22Rv1 (cell line): ENCODE measurements at regions not wholly inside any gene's neighbourhood (a gene's known extent, or its start where the extent isn't known, plus 50 kb on each side); places are given as distances from the start of the nearest gene placed in this dataset.

ENCODE experiments used
- ZFX ChIP-seq: fragments of 450-650 bp; IDR thresholded peaks from 2 replicates; pipeline ENCODE4 v1.6.1; 2017; ENCODE audit warnings: antibody characterized with exemption, borderline replicate concordance
- TF ChIP-seq, protein P1 (sequence below): fragments of 450-650 bp; IDR thresholded peaks from 2 replicates; pipeline ENCODE4 v1.5.1; 2017; ENCODE audit warnings: mild to moderate bottlenecking

DNA sequence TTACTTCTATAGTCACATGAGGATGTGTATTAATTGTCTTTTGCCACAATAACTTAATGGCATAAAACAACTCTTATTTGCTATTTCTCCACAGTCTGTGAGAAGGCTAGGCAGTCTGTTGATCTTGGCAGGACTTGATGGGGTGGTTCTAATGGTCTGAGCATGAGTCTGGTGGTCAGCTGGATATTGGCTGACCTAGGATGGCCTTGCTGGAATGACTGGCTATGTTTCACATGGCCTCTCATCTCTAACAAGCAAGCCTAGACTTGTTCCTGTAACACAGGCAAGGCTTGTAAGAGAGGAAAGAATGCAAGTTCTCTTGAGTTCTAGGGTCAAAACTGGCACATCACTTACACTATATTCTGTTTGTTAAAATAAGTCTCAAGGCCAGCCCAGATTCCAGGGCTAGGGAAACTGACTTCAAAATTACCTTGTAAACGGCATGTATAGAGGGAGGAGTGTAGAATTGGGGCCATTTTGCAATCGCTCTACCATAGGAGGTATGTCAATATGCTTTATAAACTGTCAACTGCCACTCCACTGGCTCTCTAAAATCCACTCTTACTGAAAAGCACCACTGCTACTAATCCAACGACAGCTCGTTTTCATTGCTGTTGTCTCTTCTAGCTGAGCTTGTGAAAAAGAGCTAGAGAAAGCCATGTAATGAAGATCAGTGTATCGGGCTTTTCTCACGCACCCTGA is 325.0 kb upstream of the PKDCC start:
- TF ChIP-seq, protein P1, sequence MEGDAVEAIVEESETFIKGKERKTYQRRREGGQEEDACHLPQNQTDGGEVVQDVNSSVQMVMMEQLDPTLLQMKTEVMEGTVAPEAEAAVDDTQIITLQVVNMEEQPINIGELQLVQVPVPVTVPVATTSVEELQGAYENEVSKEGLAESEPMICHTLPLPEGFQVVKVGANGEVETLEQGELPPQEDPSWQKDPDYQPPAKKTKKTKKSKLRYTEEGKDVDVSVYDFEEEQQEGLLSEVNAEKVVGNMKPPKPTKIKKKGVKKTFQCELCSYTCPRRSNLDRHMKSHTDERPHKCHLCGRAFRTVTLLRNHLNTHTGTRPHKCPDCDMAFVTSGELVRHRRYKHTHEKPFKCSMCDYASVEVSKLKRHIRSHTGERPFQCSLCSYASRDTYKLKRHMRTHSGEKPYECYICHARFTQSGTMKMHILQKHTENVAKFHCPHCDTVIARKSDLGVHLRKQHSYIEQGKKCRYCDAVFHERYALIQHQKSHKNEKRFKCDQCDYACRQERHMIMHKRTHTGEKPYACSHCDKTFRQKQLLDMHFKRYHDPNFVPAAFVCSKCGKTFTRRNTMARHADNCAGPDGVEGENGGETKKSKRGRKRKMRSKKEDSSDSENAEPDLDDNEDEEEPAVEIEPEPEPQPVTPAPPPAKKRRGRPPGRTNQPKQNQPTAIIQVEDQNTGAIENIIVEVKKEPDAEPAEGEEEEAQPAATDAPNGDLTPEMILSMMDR: no peak
- TF ChIP-seq ZFX: no peak
